ENCODE measurements at regions not wholly inside any gene's neighbourhood (a gene's known extent, or its start where the extent isn't known, plus 50 kb on each side); places are given as distances from the start of the nearest gene placed in this dataset.

DNA sequence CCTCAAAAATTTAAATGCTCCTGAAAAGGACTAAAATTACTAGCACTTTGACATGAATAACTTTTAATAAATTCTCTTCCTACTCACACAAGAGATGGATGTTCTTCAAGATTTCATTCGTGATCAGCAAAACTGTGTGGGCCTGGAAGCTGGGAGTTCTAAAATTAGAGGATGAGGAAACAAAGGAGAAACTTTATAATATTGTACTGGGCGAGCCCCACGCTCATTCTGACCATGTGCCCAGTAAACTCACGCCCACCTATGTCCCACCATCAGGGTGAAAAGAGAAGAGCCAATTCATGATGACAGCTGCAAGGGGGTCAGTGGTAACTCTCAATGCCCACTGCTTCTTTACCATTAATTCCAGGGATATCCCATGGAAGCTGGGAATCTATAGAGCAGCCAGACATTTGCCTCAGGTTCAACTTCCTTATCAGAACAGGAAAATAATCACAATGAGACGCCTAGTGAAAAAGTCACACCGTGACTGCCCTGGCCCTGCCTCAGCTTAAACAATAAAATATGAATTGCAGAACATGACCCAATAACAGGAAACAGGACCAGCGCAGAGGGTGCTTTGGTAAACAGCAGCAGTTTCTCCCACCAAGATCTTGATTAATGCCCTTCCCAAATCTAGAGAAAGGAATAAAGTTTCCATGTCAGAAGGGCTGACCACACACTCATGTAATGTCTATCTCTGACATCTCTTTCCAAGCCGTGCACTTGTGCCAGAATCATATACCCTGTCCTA lies 438.6 kb downstream of the TXNL1 start:
- TF ChIP-seq, protein P1, sequence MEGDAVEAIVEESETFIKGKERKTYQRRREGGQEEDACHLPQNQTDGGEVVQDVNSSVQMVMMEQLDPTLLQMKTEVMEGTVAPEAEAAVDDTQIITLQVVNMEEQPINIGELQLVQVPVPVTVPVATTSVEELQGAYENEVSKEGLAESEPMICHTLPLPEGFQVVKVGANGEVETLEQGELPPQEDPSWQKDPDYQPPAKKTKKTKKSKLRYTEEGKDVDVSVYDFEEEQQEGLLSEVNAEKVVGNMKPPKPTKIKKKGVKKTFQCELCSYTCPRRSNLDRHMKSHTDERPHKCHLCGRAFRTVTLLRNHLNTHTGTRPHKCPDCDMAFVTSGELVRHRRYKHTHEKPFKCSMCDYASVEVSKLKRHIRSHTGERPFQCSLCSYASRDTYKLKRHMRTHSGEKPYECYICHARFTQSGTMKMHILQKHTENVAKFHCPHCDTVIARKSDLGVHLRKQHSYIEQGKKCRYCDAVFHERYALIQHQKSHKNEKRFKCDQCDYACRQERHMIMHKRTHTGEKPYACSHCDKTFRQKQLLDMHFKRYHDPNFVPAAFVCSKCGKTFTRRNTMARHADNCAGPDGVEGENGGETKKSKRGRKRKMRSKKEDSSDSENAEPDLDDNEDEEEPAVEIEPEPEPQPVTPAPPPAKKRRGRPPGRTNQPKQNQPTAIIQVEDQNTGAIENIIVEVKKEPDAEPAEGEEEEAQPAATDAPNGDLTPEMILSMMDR (IDR thresholded peaks at IDR 0.05): no peak
- no peak for TF ChIP-seq POLR2A (IDR thresholded peaks at IDR 0.05)
